ENCODE measurements at regions not wholly inside any gene's neighbourhood (a gene's known extent, or its start where the extent isn't known, plus 50 kb on each side); places are given as distances from the start of the nearest gene placed in this dataset.

DNA sequence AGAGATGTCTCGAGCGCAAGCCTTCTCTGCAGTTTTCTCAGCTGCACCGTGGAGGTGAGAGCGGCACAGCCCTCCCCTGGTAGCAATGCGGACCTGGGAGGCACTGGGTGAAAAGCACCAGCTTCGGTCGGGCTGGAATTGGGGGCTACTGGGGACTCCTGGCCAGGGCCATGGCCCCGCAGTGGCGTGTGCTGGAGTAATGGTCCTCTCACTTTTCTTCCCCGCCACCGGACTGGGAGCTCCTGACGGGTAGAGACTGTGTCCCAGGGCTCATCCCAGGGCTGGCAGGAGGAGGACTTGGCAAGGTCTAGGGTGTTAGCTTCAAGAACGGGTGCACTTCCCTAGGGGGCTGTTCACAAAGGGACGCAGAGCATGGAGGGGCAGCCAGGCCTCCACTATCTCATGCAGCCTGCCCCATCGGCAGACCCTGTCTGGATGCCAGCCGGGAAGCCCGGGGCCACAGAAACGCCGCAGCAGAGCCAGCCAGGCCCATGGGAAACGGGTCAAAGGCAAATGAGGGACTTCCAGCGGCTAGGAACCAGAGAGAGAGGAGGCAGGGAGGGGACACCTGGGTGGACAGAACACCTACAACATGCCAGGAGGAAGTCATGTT is 92.6 kb upstream of the MVB12B start:
- Histone ChIP-seq H3K4me3 (no peak overlapping the region), H3K27ac (no peak overlapping the region), H3K9me3 (no peaks in the 10 kb centered on the region), H3K27me3 (no peaks in the 10 kb centered on the region), H3K36me3 (no peaks in the 10 kb centered on the region), H3K4me1 (no peaks in the 10 kb centered on the region)
- in situ Hi-C loops (cut with MboI; ENCODE audit: low pct_ligation_motif_present in 1 of 4, low pct_unique_long_range_greater_than_20kb in 1 of 4, low sequenced_read_pairs in 3 of 4) (loop anchor here in 2 of 4 donors (10.0 to 25.0 kb wide), 2 partner anchors 822 to 829 kb away; no protein-coding TSS in a partner anchor), intact Hi-C loops (cut with DNase I; ENCODE audit: low total_unique reads) (no loop called here)
- no peak for DNase-seq
- TF ChIP-seq, protein P1, sequence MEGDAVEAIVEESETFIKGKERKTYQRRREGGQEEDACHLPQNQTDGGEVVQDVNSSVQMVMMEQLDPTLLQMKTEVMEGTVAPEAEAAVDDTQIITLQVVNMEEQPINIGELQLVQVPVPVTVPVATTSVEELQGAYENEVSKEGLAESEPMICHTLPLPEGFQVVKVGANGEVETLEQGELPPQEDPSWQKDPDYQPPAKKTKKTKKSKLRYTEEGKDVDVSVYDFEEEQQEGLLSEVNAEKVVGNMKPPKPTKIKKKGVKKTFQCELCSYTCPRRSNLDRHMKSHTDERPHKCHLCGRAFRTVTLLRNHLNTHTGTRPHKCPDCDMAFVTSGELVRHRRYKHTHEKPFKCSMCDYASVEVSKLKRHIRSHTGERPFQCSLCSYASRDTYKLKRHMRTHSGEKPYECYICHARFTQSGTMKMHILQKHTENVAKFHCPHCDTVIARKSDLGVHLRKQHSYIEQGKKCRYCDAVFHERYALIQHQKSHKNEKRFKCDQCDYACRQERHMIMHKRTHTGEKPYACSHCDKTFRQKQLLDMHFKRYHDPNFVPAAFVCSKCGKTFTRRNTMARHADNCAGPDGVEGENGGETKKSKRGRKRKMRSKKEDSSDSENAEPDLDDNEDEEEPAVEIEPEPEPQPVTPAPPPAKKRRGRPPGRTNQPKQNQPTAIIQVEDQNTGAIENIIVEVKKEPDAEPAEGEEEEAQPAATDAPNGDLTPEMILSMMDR (IDR thresholded peaks at IDR 0.05): no peak
- TF ChIP-seq POLR2A (IDR thresholded peaks at IDR 0.05): no peak
- no peak for TF ChIP-seq POLR2AphosphoS5 (IDR thresholded peaks at IDR 0.05)
- no peak for TF ChIP-seq EP300 (IDR thresholded peaks at IDR 0.05; ENCODE audit: low read depth)
- WGBS, 2 donors (ENCODE audit: low coverage in 1 of 2): 89% methylated on average over 21 of the region's 21 CpGs; no CpG with 5 or more reads in 1 of the 2 donors

DNA sequence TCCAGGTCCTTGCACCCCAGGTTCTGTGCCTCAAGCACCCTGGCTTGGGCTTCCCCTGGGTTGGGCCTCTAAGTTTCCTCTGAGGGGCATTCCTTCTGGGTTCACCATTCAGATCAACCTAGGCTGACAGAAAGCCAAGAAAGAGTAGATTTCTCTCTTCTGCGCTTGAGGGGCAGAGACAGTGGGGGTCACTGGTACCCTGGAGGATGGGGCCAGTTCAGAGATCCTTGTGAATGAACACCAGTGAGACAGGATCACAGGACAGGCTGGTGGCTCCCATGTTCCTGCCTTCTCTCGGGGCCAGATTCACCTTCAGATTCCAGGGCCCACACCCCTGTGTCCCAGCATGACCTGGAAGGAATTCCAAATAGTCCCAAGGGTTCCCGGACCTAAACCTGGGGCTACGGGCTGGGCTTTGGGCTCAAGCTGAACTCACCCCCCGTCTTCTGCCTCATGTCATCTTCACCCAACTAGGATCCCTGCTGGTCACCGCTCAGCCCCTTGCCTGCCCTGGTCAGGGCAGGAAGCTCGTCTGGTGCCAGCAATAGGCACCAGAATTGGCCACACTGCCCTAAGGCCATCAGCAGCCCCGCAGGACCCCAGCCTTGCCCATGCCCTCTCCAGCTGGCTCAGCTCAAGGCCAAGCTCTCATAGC is 91.8 kb upstream of the MVB12B start:
- H3K27me3 ChIP-seq: no peaks in the 10 kb centered on the region
- TF ChIP-seq EP300 (IDR thresholded peaks at IDR 0.05; ENCODE audit: low read depth): no peak
- TF ChIP-seq POLR2AphosphoS5 (IDR thresholded peaks at IDR 0.05): no peak
- TF ChIP-seq POLR2A (IDR thresholded peaks at IDR 0.05): no peak
- TF ChIP-seq, protein P1 (IDR thresholded peaks at IDR 0.05): no peak
- in situ Hi-C loops (cut with MboI; ENCODE audit: low pct_ligation_motif_present in 1 of 4, low pct_unique_long_range_greater_than_20kb in 1 of 4, low sequenced_read_pairs in 3 of 4): loop anchor here in 2 of 4 donors (10.0 to 25.0 kb wide), 2 partner anchors 823 to 830 kb away; no protein-coding TSS in a partner anchor
- DNase-seq: no peak
- no peaks in the 10 kb centered on the region for H3K36me3 ChIP-seq
- H3K27ac ChIP-seq: no peak overlapping the region
- no peaks in the 10 kb centered on the region for H3K4me1 ChIP-seq
- intact Hi-C loops (cut with DNase I; ENCODE audit: low total_unique reads): no loop called here
- H3K4me3 ChIP-seq: no peak overlapping the region
- H3K9me3 ChIP-seq: no peaks in the 10 kb centered on the region
- 85% methylated on average over 8 of the region's 8 CpGs; no CpG with 5 or more reads in 1 of the 2 donors for WGBS, 2 donors (ENCODE audit: low coverage in 1 of 2)

DNA sequence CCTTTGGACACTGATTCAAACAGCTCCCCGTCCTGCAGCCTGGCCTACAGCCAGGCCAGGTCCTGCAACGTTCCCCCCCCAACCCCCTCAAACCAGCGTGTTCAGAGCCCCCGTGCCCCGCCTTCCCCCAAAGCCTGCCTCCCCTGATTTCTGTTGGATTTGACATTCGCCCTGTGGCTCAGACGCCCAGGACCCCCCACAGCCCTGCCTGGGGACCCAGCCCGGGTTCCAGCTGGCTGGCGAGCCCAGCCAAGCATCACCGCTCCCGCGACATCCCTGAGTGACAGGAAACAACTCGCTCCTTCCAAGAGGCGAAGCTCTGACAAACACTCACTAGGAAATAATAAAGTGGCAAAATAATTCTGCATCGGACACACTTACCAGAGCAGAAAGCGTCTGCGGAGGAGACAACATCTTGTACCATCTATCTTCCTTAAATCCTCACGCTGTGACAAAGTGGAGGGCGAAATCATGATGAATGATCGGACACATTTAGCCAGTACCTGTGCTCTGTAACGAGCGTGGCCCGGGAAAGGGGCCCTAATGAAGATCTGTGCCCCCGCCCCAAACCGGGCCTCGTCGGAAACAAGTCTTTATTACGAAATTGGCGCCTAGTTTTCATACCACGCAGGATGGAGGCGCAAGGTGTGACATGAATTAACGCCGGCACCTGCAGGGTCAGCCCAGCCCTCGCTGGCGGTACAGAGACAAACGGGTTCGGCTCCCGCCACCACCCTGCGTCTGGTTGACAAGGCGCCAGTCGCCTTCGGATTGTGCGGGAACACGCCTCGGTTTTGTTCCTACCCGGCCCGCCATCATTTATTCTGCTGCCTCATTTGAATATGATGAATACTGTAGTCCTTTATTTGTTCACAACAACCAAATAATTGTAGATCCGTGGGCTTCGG is 91.0 kb upstream of the MVB12B start:
- DNase-seq: no peak
- H3K36me3 ChIP-seq: no peaks in the 10 kb centered on the region
- intact Hi-C loops (cut with DNase I; ENCODE audit: low total_unique reads) (no loop called here), in situ Hi-C loops (cut with MboI; ENCODE audit: low pct_ligation_motif_present in 1 of 4, low pct_unique_long_range_greater_than_20kb in 1 of 4, low sequenced_read_pairs in 3 of 4) (loop anchor here in 2 of 4 donors (10.0 to 25.0 kb wide), 2 partner anchors 823 to 831 kb away; no protein-coding TSS in a partner anchor)
- H3K4me3 ChIP-seq: no peak overlapping the region
- 88 to 91% methylated on average over 9 to 47 of the region's 49 CpGs for WGBS, 2 donors (ENCODE audit: low coverage in 1 of 2)
- no peaks in the 10 kb centered on the region for H3K9me3 ChIP-seq
- no peaks in the 10 kb centered on the region for H3K27me3 ChIP-seq
- H3K27ac ChIP-seq: no peak overlapping the region
- H3K4me1 ChIP-seq: no peaks in the 10 kb centered on the region
- no peak for TF ChIP-seq EP300 (IDR thresholded peaks at IDR 0.05; ENCODE audit: low read depth)
- TF ChIP-seq POLR2AphosphoS5 (IDR thresholded peaks at IDR 0.05): no peak
- TF ChIP-seq, protein P1 (IDR thresholded peaks at IDR 0.05): no peak
- TF ChIP-seq POLR2A (IDR thresholded peaks at IDR 0.05): no peak

DNA sequence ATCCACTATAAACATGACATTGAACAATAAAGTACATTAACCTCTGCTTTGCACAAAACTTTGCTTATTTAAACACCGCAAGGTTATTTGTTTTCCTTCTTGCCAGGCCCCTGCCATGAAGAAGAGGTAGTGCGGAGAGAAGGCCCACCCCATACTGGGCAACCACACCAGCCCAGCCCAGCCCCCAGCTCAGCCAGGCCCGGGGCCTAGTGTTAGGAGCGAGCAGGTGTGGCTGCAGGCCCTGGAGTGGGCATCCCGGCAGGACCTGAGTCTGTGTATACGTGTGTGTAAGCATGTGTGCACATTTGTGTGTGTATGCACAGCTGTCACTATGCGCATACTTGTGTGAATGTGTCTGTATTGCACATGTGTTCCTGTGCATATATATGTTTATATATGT is 90.4 kb upstream of the MVB12B start:
- TF ChIP-seq EP300 (IDR thresholded peaks at IDR 0.05; ENCODE audit: low read depth) (no peak), POLR2A (IDR thresholded peaks at IDR 0.05) (no peak), POLR2AphosphoS5 (IDR thresholded peaks at IDR 0.05) (no peak)
- TF ChIP-seq, protein P1 (IDR thresholded peaks at IDR 0.05): no peak
- intact Hi-C loops (cut with DNase I; ENCODE audit: low total_unique reads): no loop called here
- Histone ChIP-seq H3K9me3 (no peaks in the 10 kb centered on the region), H3K27ac (no peak overlapping the region), H3K27me3 (no peaks in the 10 kb centered on the region), H3K36me3 (no peaks in the 10 kb centered on the region), H3K4me1 (no peaks in the 10 kb centered on the region), H3K4me3 (no peak overlapping the region)
- DNase-seq: no peak
- 85 to 100% methylated on average over 1 to 7 of the region's 7 CpGs for WGBS, 2 donors (ENCODE audit: low coverage in 1 of 2)
- in situ Hi-C loops (cut with MboI; ENCODE audit: low pct_ligation_motif_present in 1 of 4, low pct_unique_long_range_greater_than_20kb in 1 of 4, low sequenced_read_pairs in 3 of 4): loop anchor here in 2 of 4 donors (10.0 to 25.0 kb wide), 2 partner anchors 824 to 831 kb away; no protein-coding TSS in a partner anchor
